ENCODE measurements at regions not wholly inside any gene's neighbourhood (a gene's known extent, or its start where the extent isn't known, plus 50 kb on each side); places are given as distances from the start of the nearest gene placed in this dataset.

- no peak for ATAC-seq
- DNase-seq, result no peak
Observed at GRCh38 chr3:176430244-176431037, 766.8 kb downstream of the TBL1XR1 start.

DNA sequence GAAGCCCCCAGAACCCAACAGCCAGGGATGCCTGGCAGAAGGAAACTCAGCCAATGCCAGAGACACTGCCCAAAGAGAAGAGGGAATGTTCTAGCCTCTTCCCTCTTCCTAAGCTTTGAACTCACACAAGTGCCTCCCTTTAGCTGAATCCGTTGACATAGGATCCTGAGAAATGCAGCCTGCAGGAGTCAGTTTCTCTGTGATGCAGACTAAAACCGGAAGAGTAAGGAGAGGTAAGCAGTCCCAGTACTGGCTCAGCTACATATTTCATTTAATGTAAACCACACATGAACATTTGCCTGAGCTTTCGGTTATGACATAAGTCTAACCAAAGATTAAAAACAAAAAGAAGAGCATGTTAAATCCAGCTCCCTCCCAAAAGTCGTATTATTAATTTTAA lies 768.7 kb downstream of the TBL1XR1 start:
- no peak for DNase-seq
- no peak for ATAC-seq

DNA sequence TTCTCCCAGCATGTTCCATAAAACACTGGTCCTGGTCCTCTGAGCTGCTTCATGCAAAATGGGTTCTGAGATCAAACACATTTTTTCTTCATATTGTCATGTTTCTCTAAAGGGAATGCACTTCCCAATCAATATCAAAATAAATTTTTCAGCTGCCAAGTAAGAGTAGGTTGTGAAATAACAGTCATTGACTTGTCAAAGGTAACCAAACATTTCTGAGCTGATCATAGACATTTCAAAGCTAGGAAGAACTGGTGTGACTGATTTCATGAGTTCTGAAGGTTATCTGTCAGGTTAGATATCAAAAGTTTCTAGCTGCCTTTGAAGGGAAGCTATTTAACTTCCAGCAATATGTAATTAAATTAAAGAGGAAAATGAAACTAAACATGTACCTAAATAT lies 770.9 kb downstream of the TBL1XR1 start:
- DNase-seq (no peak), ATAC-seq (no peak)

DNA sequence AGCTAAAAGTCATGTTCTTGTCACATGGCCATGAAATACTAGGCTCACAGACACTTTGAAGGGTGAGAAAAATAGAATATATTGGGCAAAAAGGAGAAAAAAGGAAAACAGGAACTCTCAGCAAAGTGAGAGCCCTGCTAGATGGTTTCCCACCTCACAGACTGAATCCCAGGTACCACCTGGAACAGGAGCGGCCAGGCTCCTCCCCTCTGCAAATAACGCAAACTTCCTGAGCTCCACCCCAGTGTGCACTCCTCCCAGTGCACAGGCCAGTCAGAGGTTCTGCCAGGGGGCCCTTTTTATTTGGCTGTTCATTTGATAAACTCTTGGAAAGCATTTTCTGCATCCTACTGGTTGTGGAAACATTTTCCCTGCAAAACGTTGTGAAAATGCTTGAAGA lies 780.4 kb downstream of the TBL1XR1 start:
- DNase-seq (no peak), ATAC-seq (no peak)

- ATAC-seq (no peak), DNase-seq (no peak)
Observed at GRCh38 chr3:176415661-176416295, 781.5 kb downstream of the TBL1XR1 start.

- DNase-seq, result no peak
- no peak for ATAC-seq
Observed at GRCh38 chr3:176412771-176413170, 784.5 kb downstream of the TBL1XR1 start.

- DNase-seq, result no peak
- no peak for ATAC-seq
Observed at GRCh38 chr3:176403531-176403930, 793.8 kb downstream of the TBL1XR1 start.

GRCh38 chr3:176401211-176401610 lies 796.1 kb downstream of the TBL1XR1 start:
- ATAC-seq (no peak), DNase-seq (no peak)

DNA sequence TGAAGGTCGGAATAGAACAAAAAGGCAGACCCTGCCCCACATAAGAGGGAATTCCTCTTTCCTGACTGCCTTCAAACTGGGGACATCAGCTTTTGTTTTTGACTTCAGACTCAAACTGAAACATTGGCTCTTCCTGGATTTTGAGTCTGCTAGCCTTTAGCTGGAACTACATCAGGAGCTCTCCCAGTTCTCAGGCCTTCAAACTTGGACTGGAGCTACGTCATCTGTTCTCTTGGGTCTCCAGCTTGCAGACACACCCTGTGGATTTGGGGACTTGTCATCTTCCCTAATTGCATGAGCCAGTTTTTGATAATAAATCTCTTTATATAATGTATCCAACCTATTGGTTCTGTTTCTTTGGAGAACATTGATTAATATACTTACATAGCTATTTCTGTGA lies 798.1 kb downstream of the TBL1XR1 start:
- ATAC-seq (no peak), DNase-seq (no peak)

DNA sequence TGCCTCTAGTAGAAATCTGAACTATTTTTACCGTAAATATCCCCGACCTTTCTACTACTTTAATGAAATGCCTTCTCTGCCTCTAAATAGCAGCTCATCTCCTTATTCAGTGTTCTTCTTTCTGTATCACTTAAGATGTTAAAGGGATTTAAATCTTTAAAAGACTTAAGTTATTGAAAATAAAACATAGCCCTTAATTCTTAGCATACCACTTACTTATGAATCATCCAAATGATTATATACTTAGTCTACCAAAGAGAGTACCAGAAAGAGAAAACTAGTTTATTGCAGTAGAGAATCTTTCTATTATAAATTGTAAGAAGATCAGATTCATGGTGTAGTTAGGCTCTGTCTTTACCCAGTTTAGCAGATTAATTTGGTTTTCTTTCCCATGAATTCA lies 802.0 kb downstream of the TBL1XR1 start:
- no peak for ATAC-seq
- DNase-seq, result no peak

DNA sequence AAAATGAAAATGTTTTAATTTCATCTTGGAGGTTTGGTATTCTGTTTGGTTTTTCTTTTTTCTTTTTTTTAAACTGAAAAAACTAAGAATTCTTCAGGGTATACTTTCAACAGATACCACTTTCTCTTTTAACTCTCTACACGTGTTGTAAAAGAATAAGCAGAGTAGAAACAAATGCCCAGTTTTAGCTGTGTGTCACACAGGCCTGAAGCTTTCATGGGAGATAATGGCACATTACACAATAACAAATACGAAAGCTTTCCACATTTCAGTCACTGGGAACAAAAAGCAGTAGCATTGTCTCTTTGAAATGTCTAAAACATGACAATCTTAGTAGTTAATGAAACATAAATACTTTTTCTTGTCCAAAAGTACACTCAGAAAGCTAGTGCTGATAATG lies 818.5 kb downstream of the TBL1XR1 start:
- ATAC-seq (no peak), DNase-seq (no peak)

GRCh38 chr3:176376531-176376930 lies 820.8 kb downstream of the TBL1XR1 start:
- no peak for ATAC-seq
- no peak for DNase-seq

DNA sequence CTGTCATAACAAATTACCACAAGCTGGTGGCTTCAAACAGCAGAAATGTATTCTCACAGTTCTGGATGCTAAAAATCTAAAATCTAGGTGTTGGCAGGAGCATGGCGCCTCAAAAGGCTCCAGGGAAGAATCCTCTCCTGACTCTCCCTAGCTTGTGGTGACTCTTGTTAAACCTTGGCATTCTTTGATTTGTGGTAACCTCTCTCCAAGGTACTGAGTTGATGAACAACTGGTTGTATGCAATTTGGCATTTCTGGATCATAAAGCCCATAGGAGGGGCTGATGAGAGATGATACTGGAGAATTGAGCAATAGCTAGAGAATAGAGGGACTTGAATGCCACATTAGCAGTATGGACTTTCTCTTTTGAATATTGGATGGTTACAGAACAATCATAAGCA lies 821.8 kb downstream of the TBL1XR1 start:
- DNase-seq, result no peak
- no peak for ATAC-seq

- ATAC-seq, result no peak
Observed at GRCh38 chr3:176362191-176362731, 835.0 kb downstream of the TBL1XR1 start.

DNA sequence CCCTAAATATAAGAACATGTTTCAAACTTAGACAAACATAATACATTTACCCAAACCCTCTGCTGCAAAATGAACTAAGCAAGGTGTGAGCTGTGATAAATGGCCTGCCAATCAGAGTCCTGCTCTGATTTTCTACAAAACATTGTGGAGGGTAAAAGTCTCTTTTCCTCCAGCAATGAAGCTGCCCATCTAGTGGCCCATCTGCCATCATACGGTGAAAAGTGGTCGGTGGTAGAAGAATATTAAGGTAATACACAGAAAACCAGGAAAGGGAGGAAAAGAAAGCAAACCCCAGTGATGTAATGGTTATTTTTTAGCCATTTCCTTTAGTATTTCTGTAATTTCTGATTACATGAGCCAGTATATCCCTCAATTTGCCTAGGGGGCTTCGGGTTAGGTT lies 838.1 kb downstream of the TBL1XR1 start:
- ATAC-seq (no peak), DNase-seq (no peak)

More at GRCh38 chr3:176362191-176362731, 835.0 kb downstream of the TBL1XR1 start:
- DNase-seq, result no peak

DNA sequence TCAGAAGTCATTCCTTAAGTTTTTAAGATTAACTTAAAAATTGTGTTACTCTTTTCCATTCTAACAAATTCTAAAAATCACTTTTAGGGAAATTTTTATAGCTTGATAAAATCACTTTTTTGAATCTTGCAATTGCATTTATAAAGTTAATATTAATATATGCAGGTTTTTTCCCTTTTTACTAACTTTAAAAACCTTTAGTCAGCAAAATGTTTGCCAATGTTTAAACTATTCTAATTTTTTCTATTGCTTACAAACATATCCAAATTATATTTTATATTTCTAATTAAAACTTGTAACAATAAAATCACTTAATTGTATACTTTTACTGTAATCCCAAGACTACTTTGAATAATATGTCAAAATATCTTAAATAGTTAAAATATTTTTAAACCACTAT lies 839.4 kb downstream of the TBL1XR1 start:
- no peak for DNase-seq
- ATAC-seq, result no peak

GRCh38 chr3:176354843-176355242 lies 842.4 kb downstream of the TBL1XR1 start:
- DNase-seq, result no peak
- no peak for ATAC-seq

- ATAC-seq, result no peak
- DNase-seq, result no peak
Observed at GRCh38 chr3:176352716-176353334, 844.5 kb downstream of the TBL1XR1 start.

- DNase-seq, result no peak
Observed at GRCh38 chr3:176351408-176351807, 845.9 kb downstream of the TBL1XR1 start.

GRCh38 chr3:176349706-176350105 lies 847.6 kb downstream of the TBL1XR1 start:
- no peak for DNase-seq
- ATAC-seq, result no peak

More at GRCh38 chr3:176351408-176351807, 845.9 kb downstream of the TBL1XR1 start:
- no peak for ATAC-seq

GRCh38 chr3:176347424-176348146 lies 849.7 kb downstream of the TBL1XR1 start:
- no peak for ATAC-seq
- DNase-seq, result no peak

DNA sequence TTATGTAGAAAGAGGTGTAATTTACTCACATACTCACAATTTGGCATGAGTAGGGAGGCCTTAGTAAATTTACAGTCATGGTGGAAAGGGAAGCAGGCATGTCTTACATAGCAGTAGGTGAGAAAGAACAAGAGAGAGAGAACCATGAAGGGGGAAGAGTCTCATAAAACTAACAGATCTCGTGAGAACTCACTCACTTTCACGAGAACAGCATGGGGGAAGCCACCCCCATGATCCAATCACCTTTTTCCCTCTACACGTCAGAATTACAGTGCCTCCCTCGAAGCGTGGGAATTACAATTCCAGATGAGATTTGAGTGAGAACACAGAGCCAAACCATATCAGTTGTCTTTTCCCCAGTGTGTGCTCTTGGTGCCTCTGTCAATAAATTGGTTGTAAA lies 855.3 kb downstream of the TBL1XR1 start:
- ATAC-seq (no peak), DNase-seq (no peak)
